ENCODE measurements at regions not wholly inside any gene's neighbourhood (a gene's known extent, or its start where the extent isn't known, plus 50 kb on each side); places are given as distances from the start of the nearest gene placed in this dataset.

GRCh38 chr6:40020166-40020565 lies 85.9 kb upstream of the MOCS1 start:
- Histone ChIP-seq H3K36me3 (no peaks in the 10 kb centered on the region), H3K27ac (no peak overlapping the region), H3K27me3 (no peaks in the 10 kb centered on the region), H3K4me3 (no peak overlapping the region), H3K9me3 (ENCODE audit: low read depth) (no peaks in the 10 kb centered on the region), H3K4me1 (ENCODE audit: low read depth) (no peaks in the 10 kb centered on the region)
- TF ChIP-seq CTCF (IDR thresholded peaks at IDR 0.05; ENCODE audit: low read depth, low read length): no peak
- no peak for DNase-seq (ENCODE audit: low read depth in 1 of 2, low spot score in 1 of 2)

- Histone ChIP-seq H3K36me3 (no peaks in the 10 kb centered on the region), H3K4me1 (ENCODE audit: low read depth) (no peaks in the 10 kb centered on the region), H3K9me3 (ENCODE audit: low read depth) (no peaks in the 10 kb centered on the region), H3K4me3 (no peak overlapping the region), H3K27ac (no peak overlapping the region), H3K27me3 (no peaks in the 10 kb centered on the region)
- DNase-seq (ENCODE audit: low read depth in 1 of 2, low spot score in 1 of 2): no peak
- no peak for TF ChIP-seq CTCF (IDR thresholded peaks at IDR 0.05; ENCODE audit: low read depth, low read length)
These were observed 81.3 kb upstream of the MOCS1 start for GRCh38 chr6:40015530-40015929.

GRCh38 chr6:40011844-40012243 lies 77.6 kb upstream of the MOCS1 start:
- Histone ChIP-seq H3K4me1 (ENCODE audit: low read depth) (no peaks in the 10 kb centered on the region), H3K36me3 (no peaks in the 10 kb centered on the region), H3K4me3 (no peak overlapping the region), H3K9me3 (ENCODE audit: low read depth) (no peaks in the 10 kb centered on the region), H3K27ac (no peak overlapping the region), H3K27me3 (no peaks in the 10 kb centered on the region)
- no peak for DNase-seq (ENCODE audit: low read depth in 1 of 2, low spot score in 1 of 2)
- TF ChIP-seq CTCF (IDR thresholded peaks at IDR 0.05; ENCODE audit: low read depth, low read length): no peak

- Histone ChIP-seq H3K27ac (no peak overlapping the region), H3K36me3 (no peaks in the 10 kb centered on the region), H3K4me3 (no peak overlapping the region), H3K27me3 (no peaks in the 10 kb centered on the region), H3K4me1 (ENCODE audit: low read depth) (no peaks in the 10 kb centered on the region), H3K9me3 (ENCODE audit: low read depth) (no peaks in the 10 kb centered on the region)
- no peak for TF ChIP-seq CTCF (IDR thresholded peaks at IDR 0.05; ENCODE audit: low read depth, low read length)
- DNase-seq (ENCODE audit: low read depth in 1 of 2, low spot score in 1 of 2): no peak
These were observed 66.8 kb upstream of the MOCS1 start for GRCh38 chr6:40000964-40001515.

GRCh38 chr6:39999006-39999867 lies 65.0 kb upstream of the MOCS1 start:
- no peaks in the 10 kb centered on the region for H3K9me3 ChIP-seq (ENCODE audit: low read depth)
- no peaks in the 10 kb centered on the region for H3K27me3 ChIP-seq
- H3K4me3 ChIP-seq: no peak overlapping the region
- no peaks in the 10 kb centered on the region for H3K36me3 ChIP-seq
- H3K27ac ChIP-seq: no peak overlapping the region
- no peaks in the 10 kb centered on the region for H3K4me1 ChIP-seq (ENCODE audit: low read depth)
- no peak for DNase-seq (ENCODE audit: low read depth in 1 of 2, low spot score in 1 of 2)
- no peak for TF ChIP-seq CTCF (IDR thresholded peaks at IDR 0.05; ENCODE audit: low read depth, low read length)

Data from cardiac muscle cell (in vitro differentiated cells and primary cell).